Activated T-cell treated with anti-CD3 and anti-CD28 coated beads for 1 hour (primary cell): ENCODE measurements at regions not wholly inside any gene's neighbourhood (a gene's known extent, or its start where the extent isn't known, plus 50 kb on each side); places are given as distances from the start of the nearest gene placed in this dataset.
"Not testable (repeated sequence)": the region's sequence is repeated elsewhere in the genome, so short reads cannot be mapped to it uniquely, and the experiment has no call there.

Experiments used
- DNase-seq: peaks from one replicate; pipeline ENCODE4 v3.0.0-alpha.2; 2020; ENCODE audit warnings: low read depth

- no peak for DNase-seq
Observed at GRCh38 chr10:32141018-32141807, 85.0 kb upstream of the KIF5B start.

- no peak for DNase-seq
Observed at GRCh38 chr10:32140403-32140802, 84.2 kb upstream of the KIF5B start.

GRCh38 chr10:32139223-32140073 is 83.2 kb upstream of the KIF5B start:
- no peak for DNase-seq

GRCh38 chr10:32136927-32137326 is 80.7 kb upstream of the KIF5B start:
- DNase-seq = not testable (repeated sequence)

GRCh38 chr10:32135796-32136195 is 79.6 kb upstream of the KIF5B start:
- not testable (repeated sequence) for DNase-seq

- DNase-seq = no peak
Observed at GRCh38 chr10:32132357-32132946, 76.2 kb upstream of the KIF5B start.

GRCh38 chr10:32131388-32131787 is 75.2 kb upstream of the KIF5B start:
- no peak for DNase-seq

GRCh38 chr10:32130788-32131187 is 74.6 kb upstream of the KIF5B start:
- no peak for DNase-seq

GRCh38 chr10:32125023-32125422 is 68.8 kb upstream of the KIF5B start:
- DNase-seq = no peak

- DNase-seq = no peak
Observed at GRCh38 chr10:32123021-32123420, 66.8 kb upstream of the KIF5B start.

GRCh38 chr10:32121648-32122047 is 65.4 kb upstream of the KIF5B start:
- no peak for DNase-seq

GRCh38 chr10:32120147-32120546 is 63.9 kb upstream of the KIF5B start:
- DNase-seq = no peak

GRCh38 chr10:32114508-32114907 is 58.3 kb upstream of the KIF5B start:
- DNase-seq = no peak

- no peak for DNase-seq
Observed at GRCh38 chr10:32112055-32112454, 55.8 kb upstream of the KIF5B start.

GRCh38 chr10:32111585-32111984 is 55.4 kb upstream of the KIF5B start:
- DNase-seq = no peak

GRCh38 chr10:32110790-32111189 is 54.6 kb upstream of the KIF5B start:
- no peak for DNase-seq

GRCh38 chr10:32109603-32110002 is 53.4 kb upstream of the KIF5B start:
- no peak for DNase-seq
